ENCODE measurements at regions not wholly inside any gene's neighbourhood (a gene's known extent, or its start where the extent isn't known, plus 50 kb on each side); places are given as distances from the start of the nearest gene placed in this dataset.

DNA sequence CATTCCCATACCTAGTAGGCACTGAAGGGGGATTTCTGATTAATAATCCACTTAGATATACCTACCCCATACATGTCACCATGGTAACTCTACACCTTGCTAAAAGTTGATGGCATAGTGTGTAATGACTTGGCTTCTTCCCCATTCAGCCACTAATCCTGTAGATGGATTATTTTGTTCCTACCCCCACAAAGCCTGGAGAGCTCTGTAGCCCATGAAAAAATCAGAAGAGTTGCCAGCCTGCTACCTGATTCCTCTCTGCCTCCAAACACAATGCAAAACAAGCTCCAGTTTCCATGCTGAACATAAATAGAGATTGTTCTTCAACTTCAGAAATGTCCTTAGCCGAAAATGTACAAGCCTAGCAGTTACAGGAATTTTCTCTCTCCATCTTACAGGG lies 98.9 kb upstream of the PFN2 start:
- H2AK5ac ChIP-seq (ENCODE audit: low read length), result no peak overlapping the region
- H3K27me3 ChIP-seq (ENCODE audit: insufficient read depth, low read length, poor library complexity), result no peaks in the 10 kb centered on the region
- H3K23ac ChIP-seq (ENCODE audit: low read length), result no peak overlapping the region
- H3K36me3 ChIP-seq (ENCODE audit: control insufficient read depth, insufficient read depth, low read length), result no peaks in the 10 kb centered on the region
- no peak overlapping the region for H3K4me2 ChIP-seq (ENCODE audit: low read length)
- H4K5ac ChIP-seq (ENCODE audit: low read length), result no peak overlapping the region
- no peak overlapping the region for H3K4me3 ChIP-seq (ENCODE audit: low read length)
- H3K18ac ChIP-seq (ENCODE audit: low read length), result no peak overlapping the region
- H3K56ac ChIP-seq (ENCODE audit: low read length), result no peak overlapping the region
- H2BK120ac ChIP-seq (ENCODE audit: low read depth, low read length), result no peak overlapping the region
- H4K8ac ChIP-seq (ENCODE audit: low read depth, low read length), result no peak overlapping the region
- H3K27ac ChIP-seq (ENCODE audit: low read depth, low read length), result no peak overlapping the region
- WGBS (ENCODE audit: extremely low coverage, insufficient coverage, low lambda C conversion rate), result no CpG with 5 or more reads among the region's 1 CpG
- no peak for DNase-seq
- H2BK15ac ChIP-seq (replicated peaks; ENCODE audit: low read depth), result no peak overlapping the region
- H3K79me1 ChIP-seq (ENCODE audit: low read length), result no peaks in the 10 kb centered on the region
- H3K4ac ChIP-seq (ENCODE audit: low read depth, low read length), result no peak overlapping the region
- H2BK5ac ChIP-seq (ENCODE audit: low read length), result no peak overlapping the region
- peaks cover 1% of the 10 kb centered on the region for H3K4me1 ChIP-seq (ENCODE audit: control insufficient read depth, low read depth, low read length)
- no peak overlapping the region for H3K9ac ChIP-seq (ENCODE audit: low read length)
- H3K79me2 ChIP-seq (ENCODE audit: control insufficient read depth, insufficient read depth, low read length), result no peaks in the 10 kb centered on the region

DNA sequence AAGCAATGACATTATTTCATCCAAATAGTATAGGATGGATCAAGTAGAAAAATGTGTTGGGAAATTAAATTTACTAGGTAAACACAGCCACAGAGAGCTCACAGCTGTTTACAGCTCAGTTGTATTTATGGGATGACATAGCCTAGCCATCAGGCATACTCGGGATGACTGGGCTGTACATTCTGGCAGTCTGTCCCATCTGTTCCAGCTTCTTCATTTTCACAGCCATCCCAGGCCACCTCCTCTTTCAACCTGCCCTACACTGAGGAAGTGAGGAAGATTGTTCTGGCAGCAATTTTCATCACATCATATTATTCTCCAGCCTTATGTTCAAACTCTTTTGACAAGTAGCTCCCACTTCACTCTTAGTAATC lies 98.4 kb upstream of the PFN2 start:
- Histone ChIP-seq H4K8ac (ENCODE audit: low read depth, low read length) (no peak overlapping the region), H3K36me3 (ENCODE audit: control insufficient read depth, insufficient read depth, low read length) (no peaks in the 10 kb centered on the region), H3K4ac (ENCODE audit: low read depth, low read length) (no peak overlapping the region), H3K23ac (ENCODE audit: low read length) (no peak overlapping the region), H2BK15ac (replicated peaks; ENCODE audit: low read depth) (no peak overlapping the region), H3K9ac (ENCODE audit: low read length) (no peak overlapping the region), H3K4me3 (ENCODE audit: low read length) (no peak overlapping the region), H2BK120ac (ENCODE audit: low read depth, low read length) (no peak overlapping the region), H2AK5ac (ENCODE audit: low read length) (no peak overlapping the region), H3K4me1 (ENCODE audit: control insufficient read depth, low read depth, low read length) (peaks cover 1% of the 10 kb centered on the region), H2BK5ac (ENCODE audit: low read length) (no peak overlapping the region), H3K27me3 (ENCODE audit: insufficient read depth, low read length, poor library complexity) (no peaks in the 10 kb centered on the region), H3K4me2 (ENCODE audit: low read length) (no peak overlapping the region), H3K27ac (ENCODE audit: low read depth, low read length) (no peak overlapping the region), H3K18ac (ENCODE audit: low read length) (no peak overlapping the region), H3K79me2 (ENCODE audit: control insufficient read depth, insufficient read depth, low read length) (no peaks in the 10 kb centered on the region), H4K5ac (ENCODE audit: low read length) (no peak overlapping the region), H3K56ac (ENCODE audit: low read length) (no peak overlapping the region), H3K79me1 (ENCODE audit: low read length) (no peaks in the 10 kb centered on the region)
- DNase-seq, result no peak
- WGBS (ENCODE audit: extremely low coverage, insufficient coverage, low lambda C conversion rate), result no CpG with 5 or more reads among the region's 1 CpG

DNA sequence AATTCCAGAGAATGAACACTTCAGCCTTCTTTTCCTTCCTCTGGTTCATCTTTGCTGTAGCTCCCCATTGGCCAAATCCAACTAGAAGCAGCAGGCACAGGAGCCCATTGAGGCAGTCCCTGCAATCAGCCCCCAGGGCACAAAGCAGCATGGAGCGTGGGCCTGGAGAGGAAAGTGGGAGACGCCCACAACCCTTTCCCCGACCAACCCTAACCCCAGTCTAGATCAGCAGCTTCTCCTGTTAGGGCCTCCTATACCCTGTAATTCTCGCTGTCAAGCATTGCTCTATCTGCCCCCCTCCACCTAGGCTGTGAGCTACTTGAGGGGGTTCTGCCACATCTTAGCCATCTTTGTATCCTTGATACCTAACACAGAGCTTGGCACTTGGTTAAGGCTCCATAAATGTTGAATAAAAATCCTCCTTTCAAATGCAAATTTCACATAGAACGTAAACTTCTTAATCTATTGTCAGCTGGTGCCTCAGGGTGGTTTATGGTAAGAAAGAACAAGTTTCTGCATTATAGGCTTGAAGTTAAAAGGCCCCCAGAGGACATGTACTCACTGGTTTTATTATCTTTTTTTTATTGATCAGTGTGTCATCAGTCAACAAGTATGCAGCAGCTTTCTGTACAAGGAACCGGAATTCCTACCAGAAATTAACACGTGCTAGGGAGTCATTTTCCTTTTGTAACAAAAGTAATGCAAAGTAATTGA lies 97.9 kb upstream of the PFN2 start:
- H2AK5ac ChIP-seq (ENCODE audit: low read length), result no peak overlapping the region
- no peaks in the 10 kb centered on the region for H3K27me3 ChIP-seq (ENCODE audit: insufficient read depth, low read length, poor library complexity)
- H3K36me3 ChIP-seq (ENCODE audit: control insufficient read depth, insufficient read depth, low read length), result no peaks in the 10 kb centered on the region
- no peak overlapping the region for H3K18ac ChIP-seq (ENCODE audit: low read length)
- no peak overlapping the region for H3K4ac ChIP-seq (ENCODE audit: low read depth, low read length)
- DNase-seq, result no peak
- no peak overlapping the region for H4K5ac ChIP-seq (ENCODE audit: low read length)
- no peaks in the 10 kb centered on the region for H3K79me1 ChIP-seq (ENCODE audit: low read length)
- H2BK120ac ChIP-seq (ENCODE audit: low read depth, low read length), result no peak overlapping the region
- H3K27ac ChIP-seq (ENCODE audit: low read depth, low read length), result no peak overlapping the region
- H4K8ac ChIP-seq (ENCODE audit: low read depth, low read length), result no peak overlapping the region
- H3K23ac ChIP-seq (ENCODE audit: low read length), result no peak overlapping the region
- H3K4me3 ChIP-seq (ENCODE audit: low read length), result no peak overlapping the region
- H3K9ac ChIP-seq (ENCODE audit: low read length), result no peak overlapping the region
- WGBS (ENCODE audit: extremely low coverage, insufficient coverage, low lambda C conversion rate), result no CpG with 5 or more reads among the region's 7 CpGs
- H3K4me2 ChIP-seq (ENCODE audit: low read length), result no peak overlapping the region
- H2BK5ac ChIP-seq (ENCODE audit: low read length), result no peak overlapping the region
- H2BK15ac ChIP-seq (replicated peaks; ENCODE audit: low read depth), result no peak overlapping the region
- no peak overlapping the region for H3K56ac ChIP-seq (ENCODE audit: low read length)
- H3K4me1 ChIP-seq (ENCODE audit: control insufficient read depth, low read depth, low read length), result peaks cover under 1% of the 10 kb centered on the region
- H3K79me2 ChIP-seq (ENCODE audit: control insufficient read depth, insufficient read depth, low read length), result no peaks in the 10 kb centered on the region

DNA sequence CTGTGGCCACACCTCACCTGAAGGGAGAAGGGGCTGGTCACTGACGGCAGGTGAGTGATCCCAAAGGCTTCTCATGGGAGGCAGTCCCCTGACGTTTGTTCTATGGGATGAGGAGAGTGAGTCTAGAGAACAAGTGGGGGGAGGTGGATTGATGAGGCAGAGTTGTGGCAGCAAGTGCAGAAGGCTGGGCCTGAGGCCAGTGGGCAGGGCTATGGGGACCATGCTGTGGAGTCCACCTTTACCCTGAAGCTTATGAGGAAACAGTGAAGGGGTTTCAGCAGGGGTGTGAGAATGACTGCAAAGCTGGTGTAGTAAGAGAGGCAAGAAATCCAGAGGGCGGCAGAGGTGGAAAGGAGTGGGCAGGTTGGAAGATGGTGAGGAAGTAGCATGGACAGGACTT lies 96.9 kb upstream of the PFN2 start:
- no peak overlapping the region for H3K23ac ChIP-seq (ENCODE audit: low read length)
- H3K56ac ChIP-seq (ENCODE audit: low read length), result no peak overlapping the region
- no peak overlapping the region for H3K4ac ChIP-seq (ENCODE audit: low read depth, low read length)
- H2BK15ac ChIP-seq (replicated peaks; ENCODE audit: low read depth), result no peak overlapping the region
- WGBS (ENCODE audit: extremely low coverage, insufficient coverage, low lambda C conversion rate), result no CpG with 5 or more reads among the region's 3 CpGs
- H3K79me1 ChIP-seq (ENCODE audit: low read length), result no peaks in the 10 kb centered on the region
- no peak overlapping the region for H2AK5ac ChIP-seq (ENCODE audit: low read length)
- H3K18ac ChIP-seq (ENCODE audit: low read length), result no peak overlapping the region
- no peak overlapping the region for H4K8ac ChIP-seq (ENCODE audit: low read depth, low read length)
- no peaks in the 10 kb centered on the region for H3K36me3 ChIP-seq (ENCODE audit: control insufficient read depth, insufficient read depth, low read length)
- H3K9ac ChIP-seq (ENCODE audit: low read length), result no peak overlapping the region
- H3K79me2 ChIP-seq (ENCODE audit: control insufficient read depth, insufficient read depth, low read length), result no peaks in the 10 kb centered on the region
- H3K27me3 ChIP-seq (ENCODE audit: insufficient read depth, low read length, poor library complexity), result no peaks in the 10 kb centered on the region
- DNase-seq, result no peak
- H3K4me3 ChIP-seq (ENCODE audit: low read length), result no peak overlapping the region
- H2BK5ac ChIP-seq (ENCODE audit: low read length), result no peak overlapping the region
- no peak overlapping the region for H4K5ac ChIP-seq (ENCODE audit: low read length)
- no peak overlapping the region for H3K4me2 ChIP-seq (ENCODE audit: low read length)
- H3K27ac ChIP-seq (ENCODE audit: low read depth, low read length), result no peak overlapping the region
- no peak overlapping the region for H2BK120ac ChIP-seq (ENCODE audit: low read depth, low read length)
- H3K4me1 ChIP-seq (ENCODE audit: control insufficient read depth, low read depth, low read length), result no peaks in the 10 kb centered on the region

DNA sequence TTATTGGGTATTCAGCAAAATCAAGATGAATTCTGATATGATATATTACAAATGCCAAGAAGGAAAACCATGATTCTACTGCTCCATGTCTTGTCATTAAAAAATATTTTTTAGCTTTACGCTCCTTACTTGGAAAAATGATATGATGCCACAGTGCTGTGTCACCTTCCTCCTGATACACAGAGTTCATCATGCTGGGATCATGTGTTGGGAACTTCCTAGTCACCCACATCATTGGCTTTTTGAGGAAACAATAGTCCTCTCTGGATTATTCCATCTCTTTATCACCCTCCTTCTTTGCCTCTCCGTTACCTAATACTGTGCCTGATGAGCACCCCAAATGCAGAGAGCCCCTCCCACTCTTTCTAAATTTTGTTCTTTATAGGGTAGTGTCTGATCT lies 94.3 kb upstream of the PFN2 start:
- no peaks in the 10 kb centered on the region for H3K27me3 ChIP-seq (ENCODE audit: insufficient read depth, low read length, poor library complexity)
- DNase-seq, result no peak
- no peak overlapping the region for H3K56ac ChIP-seq (ENCODE audit: low read length)

DNA sequence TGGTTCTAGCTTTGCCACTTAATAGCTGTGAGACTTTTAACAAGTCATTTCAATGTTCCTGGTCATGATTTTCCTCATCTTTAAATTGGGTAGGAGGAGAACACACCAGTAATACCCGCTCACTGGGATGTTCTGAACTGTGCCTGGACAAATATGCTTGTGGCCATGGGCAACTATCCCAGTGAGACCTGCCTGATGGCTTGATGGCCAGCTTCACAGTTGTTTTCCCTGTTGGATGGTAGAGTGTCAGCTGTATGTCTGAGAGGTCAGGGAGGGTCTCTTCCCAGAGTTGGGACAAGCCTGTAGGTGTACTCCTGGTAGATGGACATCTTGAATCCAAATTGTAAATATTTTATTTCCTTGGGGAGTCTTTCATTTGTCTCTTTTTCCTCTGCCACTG lies 92.5 kb upstream of the PFN2 start:
- Histone ChIP-seq H3K4me2 (ENCODE audit: low read length) (no peak overlapping the region), H3K9ac (ENCODE audit: low read length) (no peak overlapping the region), H2BK120ac (ENCODE audit: low read depth, low read length) (no peak overlapping the region), H3K27ac (ENCODE audit: low read depth, low read length) (no peak overlapping the region), H2AK5ac (ENCODE audit: low read length) (no peak overlapping the region), H3K4me3 (ENCODE audit: low read length) (no peak overlapping the region), H4K5ac (ENCODE audit: low read length) (no peak overlapping the region), H4K8ac (ENCODE audit: low read depth, low read length) (no peak overlapping the region), H3K18ac (ENCODE audit: low read length) (no peak overlapping the region), H3K79me2 (ENCODE audit: control insufficient read depth, insufficient read depth, low read length) (no peaks in the 10 kb centered on the region), H3K4me1 (ENCODE audit: control insufficient read depth, low read depth, low read length) (no peaks in the 10 kb centered on the region), H3K79me1 (ENCODE audit: low read length) (no peaks in the 10 kb centered on the region), H3K4ac (ENCODE audit: low read depth, low read length) (no peak overlapping the region), H2BK15ac (replicated peaks; ENCODE audit: low read depth) (no peak overlapping the region), H3K36me3 (ENCODE audit: control insufficient read depth, insufficient read depth, low read length) (no peaks in the 10 kb centered on the region), H2BK5ac (ENCODE audit: low read length) (no peak overlapping the region), H3K56ac (ENCODE audit: low read length) (no peak overlapping the region), H3K23ac (ENCODE audit: low read length) (no peak overlapping the region), H3K27me3 (ENCODE audit: insufficient read depth, low read length, poor library complexity) (no peaks in the 10 kb centered on the region)
- WGBS (ENCODE audit: extremely low coverage, insufficient coverage, low lambda C conversion rate), result no CpG with 5 or more reads among the region's 1 CpG
- no peak for DNase-seq

More for the DNA sequence above, 94.3 kb upstream of the PFN2 start:
- no peak overlapping the region for H3K4me3 ChIP-seq (ENCODE audit: low read length)
- no peak overlapping the region for H3K4ac ChIP-seq (ENCODE audit: low read depth, low read length)
- H3K18ac ChIP-seq (ENCODE audit: low read length), result no peak overlapping the region
- no peaks in the 10 kb centered on the region for H3K36me3 ChIP-seq (ENCODE audit: control insufficient read depth, insufficient read depth, low read length)
- H4K8ac ChIP-seq (ENCODE audit: low read depth, low read length), result no peak overlapping the region
- no peak overlapping the region for H3K4me2 ChIP-seq (ENCODE audit: low read length)
- no peak overlapping the region for H2AK5ac ChIP-seq (ENCODE audit: low read length)
- H3K23ac ChIP-seq (ENCODE audit: low read length), result no peak overlapping the region
- no peak overlapping the region for H2BK5ac ChIP-seq (ENCODE audit: low read length)
- H3K4me1 ChIP-seq (ENCODE audit: control insufficient read depth, low read depth, low read length), result no peaks in the 10 kb centered on the region
- no peak overlapping the region for H2BK120ac ChIP-seq (ENCODE audit: low read depth, low read length)
- H3K9ac ChIP-seq (ENCODE audit: low read length), result no peak overlapping the region
- no peak overlapping the region for H4K5ac ChIP-seq (ENCODE audit: low read length)
- no peak overlapping the region for H2BK15ac ChIP-seq (replicated peaks; ENCODE audit: low read depth)
- H3K79me1 ChIP-seq (ENCODE audit: low read length), result no peaks in the 10 kb centered on the region
- H3K79me2 ChIP-seq (ENCODE audit: control insufficient read depth, insufficient read depth, low read length), result no peaks in the 10 kb centered on the region
- no peak overlapping the region for H3K27ac ChIP-seq (ENCODE audit: low read depth, low read length)
- no CpG with 5 or more reads among the region's 2 CpGs for WGBS (ENCODE audit: extremely low coverage, insufficient coverage, low lambda C conversion rate)

Measured in mesendoderm (in vitro differentiated cells).